ENCODE measurements at regions not wholly inside any gene's neighbourhood (a gene's known extent, or its start where the extent isn't known, plus 50 kb on each side); places are given as distances from the start of the nearest gene placed in this dataset.

- TF ChIP-seq CTCF (IDR thresholded peaks at IDR 0.05) (no peak), POLR2A (IDR thresholded peaks at IDR 0.05) (no peak)
Observed at GRCh38 chr21:28068455-28069358, 924.0 kb downstream of the LTN1 start.
